ENCODE measurements at regions not wholly inside any gene's neighbourhood (a gene's known extent, or its start where the extent isn't known, plus 50 kb on each side); places are given as distances from the start of the nearest gene placed in this dataset.

GRCh38 chr20:19073584-19074218 lies 138.7 kb upstream of the SLC24A3 start:
- TF ChIP-seq CTCF (IDR thresholded peaks at IDR 0.05) (no peak), POLR2A (IDR thresholded peaks at IDR 0.05) (no peak), POLR2AphosphoS5 (IDR thresholded peaks at IDR 0.05) (no peak)
